Calu3 (cell line): ENCODE measurements at regions not wholly inside any gene's neighbourhood (a gene's known extent, or its start where the extent isn't known, plus 50 kb on each side); places are given as distances from the start of the nearest gene placed in this dataset.
"Not testable (repeated sequence)": the region's sequence is repeated elsewhere in the genome, so short reads cannot be mapped to it uniquely, and the experiment has no call there.

Source experiments
- BruUV-seq: library from RNA; stranded (reverse); fragments of 400-500 nt; replicated peaks from 2 replicates; lab custom pipeline; 2021; lab: Mats Ljungman, UMichigan
- CTCF ChIA-PET: fragments of 300-600 bp; sonication (Branson Sonifier 250); formaldehyde crosslinking; loops from one replicate; lab custom pipeline; 2022; ENCODE audit warnings: antibody characterized with exemption; lab: Charles Lee
- DNase-seq: peaks from one replicate; pipeline ENCODE4 v3.0.0; 2022
- H3K27ac Mint-ChIP-seq: one replicate; pipeline ENCODE4 v1.8.0; 2022; ENCODE audit warnings: mixed read lengths; ENCODE audit not compliant: unreplicated experiment
- H3K27me3 Mint-ChIP-seq: one replicate; pipeline ENCODE4 v1.8.0; 2022; ENCODE audit warnings: mixed read lengths; ENCODE audit not compliant: unreplicated experiment
- H3K36me3 Mint-ChIP-seq: one replicate; pipeline ENCODE4 v1.8.0; 2022; ENCODE audit warnings: mild to moderate bottlenecking, moderate library complexity, mixed read lengths; ENCODE audit not compliant: insufficient read depth, unreplicated experiment
- H3K4me1 Mint-ChIP-seq: one replicate; pipeline ENCODE4 v1.8.0; 2022; ENCODE audit warnings: mild to moderate bottlenecking, low read depth, mixed read lengths; ENCODE audit not compliant: unreplicated experiment
- H3K4me3 Mint-ChIP-seq: one replicate; pipeline ENCODE4 v1.8.0; 2022; ENCODE audit warnings: mild to moderate bottlenecking, low read depth, moderate library complexity, mixed read lengths; ENCODE audit not compliant: unreplicated experiment
- H3K9me3 Mint-ChIP-seq: one replicate; pipeline ENCODE4 v1.8.0; 2022; ENCODE audit warnings: low read depth, mixed read lengths; ENCODE audit not compliant: unreplicated experiment
- intact Hi-C: fragments of 100-400 bp; cut with micrococcal nuclease; formaldehyde crosslinking; loops from one replicate; pipeline ENCODE4 v1.10.0; 2022; ENCODE audit not compliant: unreplicated experiment
- TF ChIP-seq, protein P1 (sequence below): fragments of 200-600 bp; IDR thresholded peaks from one replicate; pipeline ENCODE4 v1.8.0; 2022; ENCODE audit warnings: antibody characterized with exemption; ENCODE audit not compliant: unreplicated experiment

DNA sequence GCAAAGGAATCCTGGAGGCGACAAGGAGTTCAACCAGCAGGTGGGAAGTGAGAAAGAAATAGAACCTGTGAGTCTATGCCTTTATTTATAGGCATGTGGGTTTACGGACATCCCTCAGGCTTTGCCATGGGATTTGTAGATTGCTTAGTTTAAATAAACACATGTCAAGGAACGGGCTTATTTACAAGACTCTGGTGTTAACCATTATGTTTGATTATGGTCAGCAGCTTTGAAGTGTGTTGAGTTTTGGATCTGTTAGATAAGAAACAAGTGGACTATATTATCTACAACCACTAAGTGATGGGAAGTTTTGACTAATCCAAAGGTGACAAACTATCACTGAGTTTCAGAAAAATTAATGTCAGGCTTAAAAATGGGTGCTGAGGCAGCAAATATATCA, 143.2 kb downstream of the SLITRK5 start:
- intact Hi-C loops = no loop called here
- no peak overlapping the region for H3K4me3 Mint-ChIP-seq
- no TSS peak for BruUV-seq
- H3K4me1 Mint-ChIP-seq = no peaks in the 10 kb centered on the region
- CTCF ChIA-PET = no interaction called here
- H3K27me3 Mint-ChIP-seq = no peaks in the 10 kb centered on the region
- no peak overlapping the region for H3K27ac Mint-ChIP-seq
- TF ChIP-seq, protein P1, sequence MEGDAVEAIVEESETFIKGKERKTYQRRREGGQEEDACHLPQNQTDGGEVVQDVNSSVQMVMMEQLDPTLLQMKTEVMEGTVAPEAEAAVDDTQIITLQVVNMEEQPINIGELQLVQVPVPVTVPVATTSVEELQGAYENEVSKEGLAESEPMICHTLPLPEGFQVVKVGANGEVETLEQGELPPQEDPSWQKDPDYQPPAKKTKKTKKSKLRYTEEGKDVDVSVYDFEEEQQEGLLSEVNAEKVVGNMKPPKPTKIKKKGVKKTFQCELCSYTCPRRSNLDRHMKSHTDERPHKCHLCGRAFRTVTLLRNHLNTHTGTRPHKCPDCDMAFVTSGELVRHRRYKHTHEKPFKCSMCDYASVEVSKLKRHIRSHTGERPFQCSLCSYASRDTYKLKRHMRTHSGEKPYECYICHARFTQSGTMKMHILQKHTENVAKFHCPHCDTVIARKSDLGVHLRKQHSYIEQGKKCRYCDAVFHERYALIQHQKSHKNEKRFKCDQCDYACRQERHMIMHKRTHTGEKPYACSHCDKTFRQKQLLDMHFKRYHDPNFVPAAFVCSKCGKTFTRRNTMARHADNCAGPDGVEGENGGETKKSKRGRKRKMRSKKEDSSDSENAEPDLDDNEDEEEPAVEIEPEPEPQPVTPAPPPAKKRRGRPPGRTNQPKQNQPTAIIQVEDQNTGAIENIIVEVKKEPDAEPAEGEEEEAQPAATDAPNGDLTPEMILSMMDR = no peak
- no peaks in the 10 kb centered on the region for H3K36me3 Mint-ChIP-seq
- H3K9me3 Mint-ChIP-seq = no peaks in the 10 kb centered on the region
- no peak for DNase-seq

DNA sequence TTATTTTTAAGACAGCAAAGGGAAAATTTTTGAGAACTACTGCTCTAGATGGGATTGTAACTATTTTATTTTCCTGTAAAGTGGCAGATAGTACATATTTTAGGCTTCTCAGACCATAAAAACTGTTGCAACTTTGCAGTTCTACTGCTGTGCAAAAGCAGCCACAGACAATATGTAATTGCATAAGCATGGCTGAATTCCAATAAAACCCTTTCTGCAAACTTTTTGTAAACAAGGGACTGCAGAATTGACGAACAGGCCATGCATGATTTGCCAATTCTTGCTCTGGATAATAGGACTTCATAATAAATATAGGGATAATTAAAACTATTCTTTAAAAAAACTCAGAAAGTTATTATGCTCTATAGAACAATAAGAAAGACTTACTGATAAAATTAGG, 149.1 kb downstream of the SLITRK5 start:
- Mint-ChIP-seq H3K4me3 (no peak overlapping the region), H3K36me3 (no peaks in the 10 kb centered on the region), H3K9me3 (no peaks in the 10 kb centered on the region), H3K4me1 (peaks cover 7% of the 10 kb centered on the region), H3K27me3 (no peaks in the 10 kb centered on the region), H3K27ac (no peak overlapping the region)
- no TSS peak for BruUV-seq
- CTCF ChIA-PET = no interaction called here
- TF ChIP-seq, protein P1 = no peak
- DNase-seq = no peak
- intact Hi-C loops = no loop called here

DNA sequence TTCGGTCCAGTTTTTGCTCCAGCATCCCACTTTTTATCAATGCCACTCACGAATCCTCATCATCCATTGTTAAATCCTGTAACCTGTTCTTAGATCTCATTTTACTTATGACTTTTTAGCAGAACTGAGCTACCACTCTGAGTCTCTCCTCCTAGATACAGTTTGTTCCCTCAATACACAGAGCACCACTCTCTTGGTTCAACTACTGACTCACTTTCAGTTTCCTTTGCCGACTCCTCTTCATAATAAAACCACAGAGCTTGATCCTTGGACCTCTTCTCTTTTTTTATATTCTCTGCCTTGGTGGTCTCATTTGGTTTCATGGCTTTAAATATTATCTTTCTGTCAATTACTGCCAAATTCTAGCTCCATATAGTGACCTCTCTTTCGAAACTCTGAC, 150.3 kb downstream of the SLITRK5 start:
- TF ChIP-seq, protein P1 = no peak

DNA sequence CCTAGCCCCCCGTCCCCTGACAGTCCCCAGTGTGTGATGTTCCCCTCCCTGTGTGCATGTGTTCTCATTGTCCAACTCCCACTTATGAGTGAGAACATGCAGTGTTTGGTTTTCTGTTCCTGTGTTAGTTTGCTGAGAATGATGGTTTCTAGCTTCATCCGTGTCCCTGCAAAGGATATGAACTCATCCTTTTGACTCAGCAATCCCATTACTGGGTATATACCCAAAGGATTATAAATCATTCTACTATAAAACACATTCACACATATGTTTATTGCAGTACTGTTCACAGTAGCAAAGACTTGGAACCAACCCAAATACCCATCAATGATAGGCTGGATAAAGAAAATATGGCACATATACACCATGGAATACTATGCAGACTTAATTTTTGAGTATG, 155.1 kb downstream of the SLITRK5 start:
- H3K9me3 Mint-ChIP-seq, H3K4me1 Mint-ChIP-seq, CTCF ChIA-PET, H3K27ac Mint-ChIP-seq, intact Hi-C loops, DNase-seq, H3K4me3 Mint-ChIP-seq, H3K27me3 Mint-ChIP-seq, BruUV-seq, H3K36me3 Mint-ChIP-seq: not testable (repeated sequence)

More for the DNA sequence above, 150.3 kb downstream of the SLITRK5 start:
- Mint-ChIP-seq H3K36me3 (no peaks in the 10 kb centered on the region), H3K27me3 (no peaks in the 10 kb centered on the region), H3K27ac (no peak overlapping the region), H3K9me3 (no peaks in the 10 kb centered on the region), H3K4me1 (peaks cover 7% of the 10 kb centered on the region), H3K4me3 (peak overlapping the region; percentile 55)
- CTCF ChIA-PET = no interaction called here
- no TSS peak for BruUV-seq
- intact Hi-C loops = no loop called here
- no peak for DNase-seq

DNA sequence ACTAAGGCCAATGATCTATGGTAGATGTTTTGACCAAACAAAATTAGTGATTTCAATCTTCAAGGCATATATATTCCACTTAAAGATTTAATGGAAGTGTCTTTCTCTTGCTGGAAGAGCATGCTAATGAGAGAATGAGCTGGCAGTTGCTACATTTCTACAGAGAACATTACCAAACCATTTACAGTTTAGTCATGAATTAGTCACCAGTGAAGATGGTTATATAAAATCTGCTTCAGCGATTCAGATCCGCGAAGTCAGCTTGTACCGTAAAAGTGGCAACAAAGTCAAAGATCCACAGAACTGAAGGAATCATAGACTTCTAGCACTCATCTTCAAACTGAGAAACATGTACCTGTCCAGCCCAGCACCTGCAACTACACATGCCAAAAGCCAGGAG, 156.3 kb downstream of the SLITRK5 start:
- Mint-ChIP-seq H3K4me1 (no peaks in the 10 kb centered on the region), H3K27ac (no peak overlapping the region), H3K27me3 (no peaks in the 10 kb centered on the region), H3K36me3 (no peaks in the 10 kb centered on the region), H3K9me3 (no peaks in the 10 kb centered on the region), H3K4me3 (no peak overlapping the region)
- CTCF ChIA-PET = no interaction called here
- TF ChIP-seq, protein P1 = no peak
- DNase-seq = no peak
- intact Hi-C loops = no loop called here
- BruUV-seq = no TSS peak
